Effector memory CD8-positive, alpha-beta T cell (primary cell): ENCODE measurements at regions not wholly inside any gene's neighbourhood (a gene's known extent, or its start where the extent isn't known, plus 50 kb on each side); places are given as distances from the start of the nearest gene placed in this dataset.
"Not testable (repeated sequence)": the region's sequence is repeated elsewhere in the genome, so short reads cannot be mapped to it uniquely, and the experiment has no call there.

ENCODE experiments used
- ATAC-seq: fragments of 150-1000 bp; cut with Tn5 transposase; replicated peaks from 2 replicates; pipeline ENCODE4 v1.10.0; 2021; ENCODE audit warnings: mild to moderate bottlenecking, moderate library complexity
- DNase-seq, 3 experiments: peaks; one replicate each; pipeline ENCODE4 v3.0.0; 2021
- H3K27ac Mint-ChIP-seq, 2 donors: one replicate each; pipeline ENCODE4 v1.8.0; 2022; ENCODE audit warnings: mild to moderate bottlenecking in 2 of 2, mixed read lengths in 2 of 2, moderate library complexity in 2 of 2
- H3K27me3 Mint-ChIP-seq, 2 donors: one replicate each; pipeline ENCODE4 v1.8.0; 2022; ENCODE audit warnings: mixed read lengths in 2 of 2
- H3K36me3 Mint-ChIP-seq: one replicate; pipeline ENCODE4 v1.8.0; 2022; ENCODE audit warnings: mild to moderate bottlenecking, moderate library complexity, mixed read lengths; ENCODE audit not compliant: insufficient read depth
- H3K4me1 Mint-ChIP-seq, 2 donors: one replicate each; pipeline ENCODE4 v1.8.0; 2022; ENCODE audit warnings: low read depth in 2 of 2, mixed read lengths in 2 of 2
- H3K4me3 Mint-ChIP-seq, 2 donors: one replicate each; pipeline ENCODE4 v1.8.0; 2022; ENCODE audit warnings: mild to moderate bottlenecking in 2 of 2, mixed read lengths in 2 of 2, moderate library complexity in 2 of 2
- H3K9me3 Mint-ChIP-seq, 2 donors: one replicate each; pipeline ENCODE4 v1.8.0; 2022; ENCODE audit warnings: mixed read lengths in 2 of 2

GRCh38 chr5:99470636-99471035 is 541.8 kb upstream of the CHD1 start:
- H3K27ac Mint-ChIP-seq, ATAC-seq, DNase-seq, H3K27me3 Mint-ChIP-seq, H3K36me3 Mint-ChIP-seq, H3K4me1 Mint-ChIP-seq, H3K9me3 Mint-ChIP-seq, H3K4me3 Mint-ChIP-seq: not testable (repeated sequence)

GRCh38 chr5:99460701-99461100 is 531.9 kb upstream of the CHD1 start:
- no peak overlapping the region for H3K4me3 Mint-ChIP-seq
- no peak overlapping the region for H3K27ac Mint-ChIP-seq
- DNase-seq (no peak), ATAC-seq (no peak)
- H3K9me3 Mint-ChIP-seq = peaks cover 0 to 8% of the 10 kb centered on the region in 2 donors
- H3K27me3 Mint-ChIP-seq = no peaks in the 10 kb centered on the region
- no peaks in the 10 kb centered on the region for H3K36me3 Mint-ChIP-seq
- H3K4me1 Mint-ChIP-seq = no peaks in the 10 kb centered on the region

GRCh38 chr5:99453196-99453595 is 524.4 kb upstream of the CHD1 start:
- ATAC-seq = no peak

GRCh38 chr5:99449786-99450185 is 521.0 kb upstream of the CHD1 start:
- no peak for DNase-seq
- H3K27me3 Mint-ChIP-seq = no peaks in the 10 kb centered on the region
- no peaks in the 10 kb centered on the region for H3K36me3 Mint-ChIP-seq
- no peak overlapping the region for H3K27ac Mint-ChIP-seq
- no peak for ATAC-seq
- no peak overlapping the region for H3K4me3 Mint-ChIP-seq
- no peaks in the 10 kb centered on the region for H3K9me3 Mint-ChIP-seq
- no peaks in the 10 kb centered on the region for H3K4me1 Mint-ChIP-seq

More at GRCh38 chr5:99453196-99453595, 524.4 kb upstream of the CHD1 start:
- H3K9me3 Mint-ChIP-seq = no peaks in the 10 kb centered on the region
- H3K4me1 Mint-ChIP-seq = no peaks in the 10 kb centered on the region
- no peaks in the 10 kb centered on the region for H3K27me3 Mint-ChIP-seq
- no peak for DNase-seq
- H3K4me3 Mint-ChIP-seq = no peak overlapping the region
- H3K27ac Mint-ChIP-seq = no peak overlapping the region
- no peaks in the 10 kb centered on the region for H3K36me3 Mint-ChIP-seq

- ATAC-seq (no peak), DNase-seq (no peak)
- Mint-ChIP-seq H3K9me3 (peaks cover 0 to 1% of the 10 kb centered on the region in 2 donors), H3K27ac (no peak overlapping the region), H3K4me1 (no peaks in the 10 kb centered on the region), H3K4me3 (no peak overlapping the region), H3K36me3 (no peaks in the 10 kb centered on the region), H3K27me3 (no peaks in the 10 kb centered on the region)
Measured at GRCh38 chr5:99445805-99446204, 517.0 kb upstream of the CHD1 start.

GRCh38 chr5:99441235-99441634 is 512.4 kb upstream of the CHD1 start:
- H3K9me3 Mint-ChIP-seq = peaks cover 0 to 4% of the 10 kb centered on the region in 2 donors
- no peaks in the 10 kb centered on the region for H3K36me3 Mint-ChIP-seq
- no peak overlapping the region for H3K27ac Mint-ChIP-seq
- no peaks in the 10 kb centered on the region for H3K27me3 Mint-ChIP-seq
- DNase-seq (no peak), ATAC-seq (no peak)
- H3K4me3 Mint-ChIP-seq = no peak overlapping the region
- no peaks in the 10 kb centered on the region for H3K4me1 Mint-ChIP-seq

GRCh38 chr5:99438619-99439018 is 509.8 kb upstream of the CHD1 start:
- Mint-ChIP-seq H3K27me3 (no peaks in the 10 kb centered on the region), H3K4me1 (no peaks in the 10 kb centered on the region), H3K36me3 (no peaks in the 10 kb centered on the region), H3K27ac (no peak overlapping the region), H3K9me3 (peaks cover 0 to 4% of the 10 kb centered on the region in 2 donors), H3K4me3 (no peak overlapping the region)
- DNase-seq (no peak), ATAC-seq (no peak)

- no peak overlapping the region for H3K27ac Mint-ChIP-seq
- ATAC-seq (no peak), DNase-seq (no peak)
- peaks cover 0 to 4% of the 10 kb centered on the region in 2 donors for H3K9me3 Mint-ChIP-seq
- no peak overlapping the region for H3K4me3 Mint-ChIP-seq
- no peaks in the 10 kb centered on the region for H3K27me3 Mint-ChIP-seq
- no peaks in the 10 kb centered on the region for H3K36me3 Mint-ChIP-seq
- H3K4me1 Mint-ChIP-seq = no peaks in the 10 kb centered on the region
Measured at GRCh38 chr5:99437986-99438385, 509.2 kb upstream of the CHD1 start.

- H3K27ac Mint-ChIP-seq, H3K4me3 Mint-ChIP-seq, H3K9me3 Mint-ChIP-seq, H3K27me3 Mint-ChIP-seq, ATAC-seq, DNase-seq, H3K36me3 Mint-ChIP-seq, H3K4me1 Mint-ChIP-seq: not testable (repeated sequence)
Measured at GRCh38 chr5:99423396-99423795, 494.6 kb upstream of the CHD1 start.

- H3K36me3 Mint-ChIP-seq, DNase-seq, H3K27me3 Mint-ChIP-seq, H3K4me3 Mint-ChIP-seq, ATAC-seq, H3K4me1 Mint-ChIP-seq, H3K9me3 Mint-ChIP-seq, H3K27ac Mint-ChIP-seq: not testable (repeated sequence)
Measured at GRCh38 chr5:99418640-99419039, 489.8 kb upstream of the CHD1 start.

GRCh38 chr5:99410386-99410785 is 481.6 kb upstream of the CHD1 start:
- not testable (repeated sequence) for H3K27me3 Mint-ChIP-seq, DNase-seq, H3K9me3 Mint-ChIP-seq, H3K4me1 Mint-ChIP-seq, H3K27ac Mint-ChIP-seq, H3K36me3 Mint-ChIP-seq, ATAC-seq, H3K4me3 Mint-ChIP-seq

GRCh38 chr5:99404764-99405302 is 476.0 kb upstream of the CHD1 start:
- H3K27me3 Mint-ChIP-seq, H3K36me3 Mint-ChIP-seq, ATAC-seq, H3K4me3 Mint-ChIP-seq, H3K27ac Mint-ChIP-seq, H3K9me3 Mint-ChIP-seq, DNase-seq, H3K4me1 Mint-ChIP-seq: not testable (repeated sequence)

- H3K27me3 Mint-ChIP-seq, H3K27ac Mint-ChIP-seq, H3K9me3 Mint-ChIP-seq, H3K4me1 Mint-ChIP-seq, H3K36me3 Mint-ChIP-seq, ATAC-seq, H3K4me3 Mint-ChIP-seq, DNase-seq: not testable (repeated sequence)
Measured at GRCh38 chr5:99400571-99400970, 471.8 kb upstream of the CHD1 start.

GRCh38 chr5:99398976-99399375 is 470.2 kb upstream of the CHD1 start:
- peaks cover 5% of the 10 kb centered on the region in 2 donors for H3K9me3 Mint-ChIP-seq
- H3K27me3 Mint-ChIP-seq = no peaks in the 10 kb centered on the region
- no peak overlapping the region for H3K27ac Mint-ChIP-seq
- no peaks in the 10 kb centered on the region for H3K4me1 Mint-ChIP-seq
- H3K4me3 Mint-ChIP-seq = no peak overlapping the region
- ATAC-seq = no peak
- no peak for DNase-seq
- no peaks in the 10 kb centered on the region for H3K36me3 Mint-ChIP-seq
